HG03378 (cell line): ENCODE measurements at regions not wholly inside any gene's neighbourhood (a gene's known extent, or its start where the extent isn't known, plus 50 kb on each side); places are given as distances from the start of the nearest gene placed in this dataset.
A peak's percentile ranks its signal among the peaks of the same experiment; 100 is the strongest.
"Not testable (repeated sequence)": the region's sequence is repeated elsewhere in the genome, so short reads cannot be mapped to it uniquely, and the experiment has no call there.

Source experiments
- ATAC-seq: cut with Tn5 transposase; IDR thresholded peaks from one replicate; pipeline ENCODE4 v1.9.1; 2021; ENCODE audit warnings: mild to moderate bottlenecking, moderate library complexity; ENCODE audit not compliant: unreplicated experiment

GRCh38 chr13:50256536-50257321 is 241.5 kb downstream of the KCNRG start:
- ATAC-seq: not testable (repeated sequence)

GRCh38 chr13:50257646-50258045 is 242.4 kb downstream of the KCNRG start:
- no peak for ATAC-seq

GRCh38 chr13:50261130-50261901 is 246.1 kb downstream of the KCNRG start:
- ATAC-seq: no peak

GRCh38 chr13:50267066-50267465 is 251.8 kb downstream of the KCNRG start:
- no peak for ATAC-seq

GRCh38 chr13:50267917-50268316 is 252.7 kb downstream of the KCNRG start:
- no peak for ATAC-seq

- ATAC-seq: no peak
These were observed 253.3 kb downstream of the KCNRG start for GRCh38 chr13:50268500-50268899.

- no peak for ATAC-seq
These were observed 258.9 kb downstream of the KCNRG start for GRCh38 chr13:50274181-50274580.

GRCh38 chr13:50275392-50276063 is 260.3 kb downstream of the KCNRG start:
- ATAC-seq: no peak

- ATAC-seq: no peak
These were observed 261.3 kb downstream of the KCNRG start for GRCh38 chr13:50276550-50276949.

- ATAC-seq: no peak
These were observed 261.9 kb downstream of the KCNRG start for GRCh38 chr13:50277127-50277526.

GRCh38 chr13:50277906-50278305 is 262.7 kb downstream of the KCNRG start:
- ATAC-seq: no peak

GRCh38 chr13:50280441-50280937 is 265.2 kb downstream of the KCNRG start:
- no peak for ATAC-seq

GRCh38 chr13:50282016-50282415 is 266.8 kb downstream of the KCNRG start:
- no peak for ATAC-seq

GRCh38 chr13:50283017-50283416 is 267.8 kb downstream of the KCNRG start:
- no peak for ATAC-seq

- ATAC-seq: peak; percentile 83
These were observed 269.3 kb downstream of the KCNRG start for GRCh38 chr13:50284540-50284939.

GRCh38 chr13:50285283-50285682 is 270.0 kb downstream of the KCNRG start:
- no peak for ATAC-seq

GRCh38 chr13:50286324-50286723 is 271.1 kb downstream of the KCNRG start:
- no peak for ATAC-seq

GRCh38 chr13:50290186-50290585 is 274.9 kb downstream of the KCNRG start:
- no peak for ATAC-seq

GRCh38 chr13:50291611-50292010 is 276.4 kb downstream of the KCNRG start:
- ATAC-seq: no peak

GRCh38 chr13:50292081-50292480 is 276.8 kb downstream of the KCNRG start:
- no peak for ATAC-seq

GRCh38 chr13:50294425-50294824 is 279.2 kb downstream of the KCNRG start:
- not testable (repeated sequence) for ATAC-seq
